ENCODE measurements at regions not wholly inside any gene's neighbourhood (a gene's known extent, or its start where the extent isn't known, plus 50 kb on each side); places are given as distances from the start of the nearest gene placed in this dataset.

GRCh38 chr12:89140602-89141238, 211.6 kb downstream of the DUSP6 start:
- no peak for DNase-seq
- Histone ChIP-seq H3K9me3 (no peaks in the 10 kb centered on the region), H3K4me1 (no peaks in the 10 kb centered on the region), H3K27ac (no peak overlapping the region), H3K4me3 (no peak overlapping the region), H3K27me3 (no peaks in the 10 kb centered on the region), H3K36me3 (no peaks in the 10 kb centered on the region)
- TF ChIP-seq EP300 (IDR thresholded peaks at IDR 0.05) = no peak
- TF ChIP-seq POLR2A (IDR thresholded peaks at IDR 0.05) = no peak
- TF ChIP-seq, protein P1, sequence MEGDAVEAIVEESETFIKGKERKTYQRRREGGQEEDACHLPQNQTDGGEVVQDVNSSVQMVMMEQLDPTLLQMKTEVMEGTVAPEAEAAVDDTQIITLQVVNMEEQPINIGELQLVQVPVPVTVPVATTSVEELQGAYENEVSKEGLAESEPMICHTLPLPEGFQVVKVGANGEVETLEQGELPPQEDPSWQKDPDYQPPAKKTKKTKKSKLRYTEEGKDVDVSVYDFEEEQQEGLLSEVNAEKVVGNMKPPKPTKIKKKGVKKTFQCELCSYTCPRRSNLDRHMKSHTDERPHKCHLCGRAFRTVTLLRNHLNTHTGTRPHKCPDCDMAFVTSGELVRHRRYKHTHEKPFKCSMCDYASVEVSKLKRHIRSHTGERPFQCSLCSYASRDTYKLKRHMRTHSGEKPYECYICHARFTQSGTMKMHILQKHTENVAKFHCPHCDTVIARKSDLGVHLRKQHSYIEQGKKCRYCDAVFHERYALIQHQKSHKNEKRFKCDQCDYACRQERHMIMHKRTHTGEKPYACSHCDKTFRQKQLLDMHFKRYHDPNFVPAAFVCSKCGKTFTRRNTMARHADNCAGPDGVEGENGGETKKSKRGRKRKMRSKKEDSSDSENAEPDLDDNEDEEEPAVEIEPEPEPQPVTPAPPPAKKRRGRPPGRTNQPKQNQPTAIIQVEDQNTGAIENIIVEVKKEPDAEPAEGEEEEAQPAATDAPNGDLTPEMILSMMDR (IDR thresholded peaks at IDR 0.05) = no peak
- no peak for TF ChIP-seq POLR2AphosphoS5 (IDR thresholded peaks at IDR 0.05)
- WGBS, 2 donors = 81 to 88% methylated on average over 6 of the region's 6 CpGs
- peak in 1 of 2 donors; percentile 56 for ATAC-seq (ENCODE audit: low FRiP score in 2 of 2)

GRCh38 chr12:89140141-89140540, 212.2 kb downstream of the DUSP6 start:
- no peaks in the 10 kb centered on the region for H3K4me1 ChIP-seq
- TF ChIP-seq POLR2A (IDR thresholded peaks at IDR 0.05) = no peak
- TF ChIP-seq, protein P1 (IDR thresholded peaks at IDR 0.05) = no peak
- no peak for TF ChIP-seq POLR2AphosphoS5 (IDR thresholded peaks at IDR 0.05)
- no peak for TF ChIP-seq EP300 (IDR thresholded peaks at IDR 0.05)
- H3K36me3 ChIP-seq = no peaks in the 10 kb centered on the region
- no peak overlapping the region for H3K27ac ChIP-seq
- DNase-seq (no peak), ATAC-seq (ENCODE audit: low FRiP score in 2 of 2) (no peak)
- H3K9me3 ChIP-seq = no peaks in the 10 kb centered on the region
- H3K27me3 ChIP-seq = no peaks in the 10 kb centered on the region
- no peak overlapping the region for H3K4me3 ChIP-seq
- WGBS, 2 donors = 70 to 88% methylated on average over 1 of the region's 1 CpG

GRCh38 chr12:89139390-89139789, 212.9 kb downstream of the DUSP6 start:
- DNase-seq = no peak
- Histone ChIP-seq H3K9me3 (no peaks in the 10 kb centered on the region), H3K4me1 (no peaks in the 10 kb centered on the region)

GRCh38 chr12:89138048-89138852, 214.1 kb downstream of the DUSP6 start:
- ATAC-seq (ENCODE audit: low FRiP score in 2 of 2) (no peak), DNase-seq (no peak)
- Histone ChIP-seq H3K4me3 (no peak overlapping the region), H3K36me3 (no peaks in the 10 kb centered on the region), H3K27ac (no peak overlapping the region), H3K9me3 (no peaks in the 10 kb centered on the region), H3K4me1 (no peaks in the 10 kb centered on the region), H3K27me3 (no peaks in the 10 kb centered on the region)
- TF ChIP-seq EP300 (IDR thresholded peaks at IDR 0.05) = no peak
- TF ChIP-seq, protein P1 (IDR thresholded peaks at IDR 0.05) = no peak

More at GRCh38 chr12:89139390-89139789, 212.9 kb downstream of the DUSP6 start:
- TF ChIP-seq, protein P1 (IDR thresholded peaks at IDR 0.05) = no peak
- TF ChIP-seq POLR2A (IDR thresholded peaks at IDR 0.05) = no peak
- no peak for TF ChIP-seq EP300 (IDR thresholded peaks at IDR 0.05)
- TF ChIP-seq POLR2AphosphoS5 (IDR thresholded peaks at IDR 0.05) = no peak
- 86 to 92% methylated on average over 4 of the region's 4 CpGs for WGBS, 2 donors
- no peaks in the 10 kb centered on the region for H3K27me3 ChIP-seq
- H3K4me3 ChIP-seq = no peak overlapping the region
- H3K27ac ChIP-seq = no peak overlapping the region
- no peak for ATAC-seq (ENCODE audit: low FRiP score in 2 of 2)
- no peaks in the 10 kb centered on the region for H3K36me3 ChIP-seq
